ENCODE measurements at regions not wholly inside any gene's neighbourhood (a gene's known extent, or its start where the extent isn't known, plus 50 kb on each side); places are given as distances from the start of the nearest gene placed in this dataset.

DNA sequence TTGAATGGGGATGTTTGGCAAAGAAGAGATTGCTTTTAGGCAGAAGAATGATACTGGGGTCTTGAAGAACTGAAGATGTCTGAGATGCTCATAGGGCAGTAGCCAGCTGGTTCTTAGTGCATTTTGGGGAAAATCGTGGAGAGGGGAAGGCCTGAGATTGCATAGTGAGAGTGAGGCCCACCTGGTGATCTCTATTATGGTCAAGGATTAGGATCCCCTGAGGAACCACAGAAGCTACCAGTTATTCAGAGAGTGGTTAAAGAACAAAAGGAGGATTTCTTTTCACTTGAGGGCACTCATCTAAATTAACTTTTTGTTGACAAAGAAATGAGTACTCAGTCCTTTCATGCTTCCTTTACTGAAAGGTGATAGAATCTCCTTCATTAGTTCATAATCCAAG, 271.3 kb upstream of the HAND2 start:
- no peak for TF ChIP-seq POLR2A (IDR thresholded peaks at IDR 0.05)
- TF ChIP-seq, protein P1, sequence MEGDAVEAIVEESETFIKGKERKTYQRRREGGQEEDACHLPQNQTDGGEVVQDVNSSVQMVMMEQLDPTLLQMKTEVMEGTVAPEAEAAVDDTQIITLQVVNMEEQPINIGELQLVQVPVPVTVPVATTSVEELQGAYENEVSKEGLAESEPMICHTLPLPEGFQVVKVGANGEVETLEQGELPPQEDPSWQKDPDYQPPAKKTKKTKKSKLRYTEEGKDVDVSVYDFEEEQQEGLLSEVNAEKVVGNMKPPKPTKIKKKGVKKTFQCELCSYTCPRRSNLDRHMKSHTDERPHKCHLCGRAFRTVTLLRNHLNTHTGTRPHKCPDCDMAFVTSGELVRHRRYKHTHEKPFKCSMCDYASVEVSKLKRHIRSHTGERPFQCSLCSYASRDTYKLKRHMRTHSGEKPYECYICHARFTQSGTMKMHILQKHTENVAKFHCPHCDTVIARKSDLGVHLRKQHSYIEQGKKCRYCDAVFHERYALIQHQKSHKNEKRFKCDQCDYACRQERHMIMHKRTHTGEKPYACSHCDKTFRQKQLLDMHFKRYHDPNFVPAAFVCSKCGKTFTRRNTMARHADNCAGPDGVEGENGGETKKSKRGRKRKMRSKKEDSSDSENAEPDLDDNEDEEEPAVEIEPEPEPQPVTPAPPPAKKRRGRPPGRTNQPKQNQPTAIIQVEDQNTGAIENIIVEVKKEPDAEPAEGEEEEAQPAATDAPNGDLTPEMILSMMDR (IDR thresholded peaks at IDR 0.05), result no peak

All from body of pancreas (tissue), 4 donors.